Peyer's patch (tissue), 4 donors: ENCODE measurements at regions not wholly inside any gene's neighbourhood (a gene's known extent, or its start where the extent isn't known, plus 50 kb on each side); places are given as distances from the start of the nearest gene placed in this dataset.

ENCODE experiments used
- CTCF ChIP-seq, 6 experiments: fragments of 450-650 bp in 4 of 6; fragments of 200-600 bp in 2 of 6; sonication (generic) in 1 of 6; IDR thresholded peaks; one replicate each; pipeline ENCODE4 v1.5.1; 2017 to 2019; ENCODE audit warnings: antibody characterized with exemption in 6 of 6, mild to moderate bottlenecking in 3 of 6, moderate library complexity in 1 of 6
- POLR2A ChIP-seq, 2 donors: fragments of 450-650 bp; IDR thresholded peaks; one replicate each; pipeline ENCODE4 v1.5.1; 2017; ENCODE audit warnings: antibody characterized with exemption in 2 of 2, mild to moderate bottlenecking in 2 of 2, moderate library complexity in 2 of 2

- TF ChIP-seq CTCF (IDR thresholded peaks at IDR 0.05) (no peak), POLR2A (IDR thresholded peaks at IDR 0.05) (no peak)
Observed at GRCh38 chr9:26391036-26391435, 501.6 kb downstream of the CAAP1 start.
